Transverse colon (tissue), 4 donors: ENCODE measurements at regions not wholly inside any gene's neighbourhood (a gene's known extent, or its start where the extent isn't known, plus 50 kb on each side); places are given as distances from the start of the nearest gene placed in this dataset.

ENCODE experiments used
- DNase-seq: peaks from one replicate; pipeline ENCODE4 v3.0.0-alpha.2; 2019
- H3K27ac ChIP-seq, 4 donors: fragments of 200-600 bp; sonication (generic); 2 replicates each; pipeline ENCODE4 v1.5.1; 2016 to 2018; ENCODE audit warnings: inconsistent platforms in 4 of 4
- H3K27me3 ChIP-seq: fragments of 200-600 bp; sonication (generic); 2 replicates; pipeline ENCODE4 v1.5.1; 2017; ENCODE audit warnings: inconsistent platforms
- H3K36me3 ChIP-seq, 4 donors: fragments of 200-600 bp; sonication (generic); 2 replicates each; pipeline ENCODE4 v1.5.1; 2017 to 2019; ENCODE audit warnings: inconsistent platforms in 4 of 4
- H3K4me1 ChIP-seq, 4 donors: fragments of 200-600 bp; sonication (generic); 2 replicates each; pipeline ENCODE4 v1.5.1; 2017 to 2020; ENCODE audit warnings: inconsistent platforms in 4 of 4
- H3K4me3 ChIP-seq, 4 donors: fragments of 200-600 bp; sonication (generic); 1 replicate in 1 of 4; 2 replicates in 3 of 4; pipeline versions ENCODE4 v1.5.1 to v1.6.1; 2017 to 2019; ENCODE audit warnings: inconsistent platforms in 4 of 4
- H3K9me3 ChIP-seq, 2 donors: fragments of 200-600 bp; sonication (generic); 2 replicates each; pipeline ENCODE4 v1.5.1; 2017 to 2019; ENCODE audit warnings: inconsistent platforms in 2 of 2
- EP300 ChIP-seq: sonication (generic); formaldehyde crosslinking; IDR thresholded peaks from one replicate; pipeline ENCODE4 v1.6.1; 2017; ENCODE audit warnings: antibody characterized with exemption, low read depth
- POLR2A ChIP-seq: fragments of 450-650 bp; IDR thresholded peaks from one replicate; pipeline ENCODE4 v1.6.1; 2016; ENCODE audit warnings: antibody characterized with exemption, mild to moderate bottlenecking, moderate library complexity
- POLR2AphosphoS5 ChIP-seq, 3 donors: sonication (generic); formaldehyde crosslinking; IDR thresholded peaks; one replicate each; pipeline ENCODE4 v1.6.1; 2016; ENCODE audit warnings: antibody characterized with exemption in 3 of 3
- WGBS, 2 donors: methylation state at CpG; one replicate each; pipeline ENCODE4 v1.1.5; 2018; ENCODE audit warnings: low coverage in 1 of 2; 5-methylcytosine and 5-hydroxymethylcytosine counted together
- in situ Hi-C, 4 donors: fragments of 200-750 bp; cut with MboI; loops; one replicate each; pipeline versions ENCODE4 v1.15.0 to v1.15.1; 2017; ENCODE audit warnings: low sequenced_read_pairs in 3 of 4, low pct_ligation_motif_present in 1 of 4, low pct_unique_long_range_greater_than_20kb in 1 of 4
- intact Hi-C: fragments of 100-400 bp; cut with DNase I; formaldehyde crosslinking; loops from one replicate; pipeline ENCODE4 v1.15.1; 2023; ENCODE audit warnings: low total_unique reads
- TF ChIP-seq, protein P1 (sequence below), 5 experiments: fragments of 200-600 bp in 3 of 5; fragments of 450-650 bp in 2 of 5; sonication (generic) in 3 of 5; IDR thresholded peaks; 1 replicate in 2 of 5; 2 replicates in 3 of 5; pipeline ENCODE4 v1.5.1; 2016 to 2017; ENCODE audit warnings: antibody characterized with exemption in 5 of 5, inconsistent platforms in 3 of 5, mild to moderate bottlenecking in 2 of 5, moderate library complexity in 1 of 5

DNA sequence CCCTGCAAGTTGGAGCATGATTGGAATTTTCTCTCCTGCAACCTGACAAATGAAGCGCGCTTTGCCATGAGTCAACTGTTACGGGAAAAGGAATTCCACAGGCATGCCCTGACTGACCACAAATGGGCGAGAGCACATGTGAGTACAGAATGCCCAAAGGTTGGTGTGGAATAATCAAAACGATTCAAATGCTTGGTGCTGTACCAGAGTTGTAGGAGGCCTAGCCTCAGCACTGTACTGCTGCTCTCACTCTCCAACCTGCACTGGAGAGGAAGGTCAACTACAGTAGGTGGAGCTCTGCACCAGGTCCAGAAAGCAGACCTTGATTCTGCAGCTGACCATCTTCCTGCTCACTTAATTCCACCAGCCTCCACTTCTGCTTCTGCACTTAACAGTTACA is 406.9 kb upstream of the ACTBL2 start:
- no peaks in the 10 kb centered on the region for H3K9me3 ChIP-seq
- intact Hi-C loops (no loop called here), in situ Hi-C loops (loop anchor here in 2 of 4 donors (25.0 kb wide), 1 partner anchor 573 kb away; the partner anchor contains the start of gene PLK2 (in 2 of the 2))
- no peaks in the 10 kb centered on the region for H3K4me1 ChIP-seq
- H3K4me3 ChIP-seq: no peak overlapping the region
- no peaks in the 10 kb centered on the region for H3K36me3 ChIP-seq
- H3K27ac ChIP-seq: no peak overlapping the region
- H3K27me3 ChIP-seq: no peaks in the 10 kb centered on the region
- peak; percentile 11 for DNase-seq
- WGBS, 2 donors: 73 to 100% methylated on average over 2 to 5 of the region's 5 CpGs
- TF ChIP-seq POLR2A (no peak), EP300 (no peak), POLR2AphosphoS5 (IDR thresholded peaks at IDR 0.05) (no peak)
- TF ChIP-seq, protein P1, sequence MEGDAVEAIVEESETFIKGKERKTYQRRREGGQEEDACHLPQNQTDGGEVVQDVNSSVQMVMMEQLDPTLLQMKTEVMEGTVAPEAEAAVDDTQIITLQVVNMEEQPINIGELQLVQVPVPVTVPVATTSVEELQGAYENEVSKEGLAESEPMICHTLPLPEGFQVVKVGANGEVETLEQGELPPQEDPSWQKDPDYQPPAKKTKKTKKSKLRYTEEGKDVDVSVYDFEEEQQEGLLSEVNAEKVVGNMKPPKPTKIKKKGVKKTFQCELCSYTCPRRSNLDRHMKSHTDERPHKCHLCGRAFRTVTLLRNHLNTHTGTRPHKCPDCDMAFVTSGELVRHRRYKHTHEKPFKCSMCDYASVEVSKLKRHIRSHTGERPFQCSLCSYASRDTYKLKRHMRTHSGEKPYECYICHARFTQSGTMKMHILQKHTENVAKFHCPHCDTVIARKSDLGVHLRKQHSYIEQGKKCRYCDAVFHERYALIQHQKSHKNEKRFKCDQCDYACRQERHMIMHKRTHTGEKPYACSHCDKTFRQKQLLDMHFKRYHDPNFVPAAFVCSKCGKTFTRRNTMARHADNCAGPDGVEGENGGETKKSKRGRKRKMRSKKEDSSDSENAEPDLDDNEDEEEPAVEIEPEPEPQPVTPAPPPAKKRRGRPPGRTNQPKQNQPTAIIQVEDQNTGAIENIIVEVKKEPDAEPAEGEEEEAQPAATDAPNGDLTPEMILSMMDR (IDR thresholded peaks at IDR 0.05): no peak

DNA sequence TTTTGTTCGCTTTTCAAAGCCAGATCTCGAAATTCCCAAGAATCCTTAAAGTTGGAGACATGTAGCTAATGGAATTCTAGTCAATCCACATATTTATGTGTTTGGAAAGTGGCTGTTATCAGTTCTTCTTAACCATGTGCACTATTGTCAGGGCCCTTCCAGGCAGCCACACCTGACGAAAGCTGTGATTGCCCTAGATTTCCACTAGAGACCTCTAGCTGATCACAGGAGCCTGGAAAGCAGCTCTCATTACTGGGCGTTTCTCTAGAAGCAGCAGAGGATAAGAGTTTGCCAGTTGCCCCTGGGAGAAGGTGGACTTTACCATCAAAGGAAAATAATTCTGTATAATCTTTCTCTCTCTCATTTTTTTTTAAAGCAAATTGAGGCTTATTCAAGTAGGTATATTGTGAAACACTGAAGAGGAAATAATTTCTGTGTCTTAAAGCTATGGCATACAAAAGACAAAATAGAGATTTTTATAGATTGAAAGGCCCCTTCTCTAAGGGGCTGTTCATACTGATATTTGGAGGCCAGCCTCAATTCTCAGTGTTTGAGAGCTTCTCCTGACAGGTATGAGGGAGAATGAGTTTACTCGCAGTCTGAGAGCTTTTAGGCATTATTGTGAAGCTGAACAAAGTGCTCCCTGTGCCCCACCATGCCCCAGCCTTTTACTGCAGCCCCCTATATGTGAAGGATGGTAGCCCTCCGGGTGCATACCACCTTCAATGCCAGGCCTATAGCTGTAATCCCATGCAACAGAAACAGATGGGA is 405.4 kb upstream of the ACTBL2 start:
- Histone ChIP-seq H3K27me3 (no peaks in the 10 kb centered on the region), H3K9me3 (no peaks in the 10 kb centered on the region), H3K27ac (no peak overlapping the region), H3K36me3 (no peaks in the 10 kb centered on the region), H3K4me1 (no peaks in the 10 kb centered on the region), H3K4me3 (no peak overlapping the region)
- in situ Hi-C loops (loop anchor here in 2 of 4 donors (25.0 kb wide), 1 partner anchor 574 kb away; the partner anchor contains the start of gene PLK2 (in 2 of the 2)), intact Hi-C loops (no loop called here)
- TF ChIP-seq EP300 (no peak), POLR2A (no peak), POLR2AphosphoS5 (IDR thresholded peaks at IDR 0.05) (no peak)
- TF ChIP-seq, protein P1 (IDR thresholded peaks at IDR 0.05): peak; percentile 33 to 61 (median 46)
- 32 to 35% methylated on average over 5 to 6 of the region's 6 CpGs for WGBS, 2 donors
- DNase-seq: peak; percentile 42

DNA sequence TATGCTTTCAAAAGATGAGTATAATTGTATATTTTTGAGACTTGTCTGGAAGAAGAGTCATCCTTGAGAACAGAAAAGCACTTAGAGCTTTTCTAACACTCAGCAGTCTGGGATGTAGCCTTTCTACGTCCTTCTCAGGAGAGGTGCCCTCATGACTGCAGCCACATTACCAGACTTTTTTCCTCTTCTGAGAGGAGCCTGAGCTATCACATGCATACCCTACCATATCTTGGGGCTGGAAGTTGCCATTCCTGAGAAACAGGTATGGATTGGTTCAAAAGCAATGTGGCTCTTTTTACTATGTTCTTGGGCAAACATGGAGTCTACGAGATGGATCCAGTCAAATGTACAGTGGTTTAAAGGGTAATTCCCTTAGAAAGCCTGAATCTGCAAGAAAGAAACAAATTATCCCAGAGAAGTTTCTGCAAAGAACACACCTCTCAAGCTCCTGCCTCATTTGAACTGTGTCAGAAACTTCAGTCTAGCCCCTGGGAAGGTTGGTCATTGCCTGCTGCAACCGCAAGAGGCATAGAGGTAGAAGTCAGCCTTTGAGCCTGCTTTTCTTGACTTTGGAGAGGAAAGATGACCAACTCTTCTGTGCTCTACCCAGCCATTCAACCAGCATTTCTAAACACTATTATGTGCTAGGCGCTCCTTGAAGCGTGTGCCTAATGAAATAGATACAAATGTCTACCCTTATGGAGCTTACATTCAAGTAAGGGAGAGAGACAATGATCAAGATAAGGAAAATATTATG is 401.9 kb upstream of the ACTBL2 start:
- Histone ChIP-seq H3K27me3 (no peaks in the 10 kb centered on the region), H3K4me3 (no peak overlapping the region), H3K36me3 (no peaks in the 10 kb centered on the region), H3K27ac (no peak overlapping the region), H3K9me3 (no peaks in the 10 kb centered on the region), H3K4me1 (no peaks in the 10 kb centered on the region)
- in situ Hi-C loops (loop anchor here in 2 of 4 donors (25.0 kb wide), 1 partner anchor 578 kb away; the partner anchor contains the start of gene PLK2 (in 2 of the 2)), intact Hi-C loops (no loop called here)
- WGBS, 2 donors: 88 to 90% methylated on average over 3 to 5 of the region's 5 CpGs
- TF ChIP-seq EP300 (no peak), POLR2AphosphoS5 (IDR thresholded peaks at IDR 0.05) (no peak), POLR2A (no peak)
- TF ChIP-seq, protein P1 (IDR thresholded peaks at IDR 0.05): no peak
- DNase-seq: no peak

DNA sequence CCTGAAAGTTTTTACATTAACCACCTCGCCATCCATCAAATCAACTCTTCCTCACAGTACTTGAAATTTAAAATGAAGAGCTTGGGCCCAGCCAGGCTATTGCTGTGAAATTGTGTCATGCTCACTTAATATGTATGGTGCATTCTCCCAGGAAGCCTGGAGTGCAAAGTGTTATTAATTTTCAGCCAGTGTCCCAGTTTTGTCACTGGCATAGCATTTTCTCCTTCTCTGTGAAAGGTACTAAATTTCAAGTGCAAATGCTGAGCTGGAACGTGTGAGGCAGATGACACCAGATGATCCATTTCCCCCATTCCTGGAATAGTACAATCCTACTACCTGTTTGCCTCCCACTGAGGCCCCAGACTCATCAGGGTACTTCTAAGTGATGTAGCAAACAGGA is 397.6 kb upstream of the ACTBL2 start:
- WGBS, 2 donors: 21 to 26% methylated on average over 2 of the region's 2 CpGs
- DNase-seq: no peak
- Histone ChIP-seq H3K9me3 (no peaks in the 10 kb centered on the region), H3K27ac (no peak overlapping the region), H3K4me3 (no peak overlapping the region), H3K27me3 (no peaks in the 10 kb centered on the region), H3K4me1 (no peaks in the 10 kb centered on the region), H3K36me3 (no peaks in the 10 kb centered on the region)
- in situ Hi-C loops (loop anchor here in 2 of 4 donors (25.0 kb wide), 1 partner anchor 582 kb away; the partner anchor contains the start of gene PLK2 (in 2 of the 2)), intact Hi-C loops (no loop called here)
- TF ChIP-seq, protein P1 (IDR thresholded peaks at IDR 0.05): no peak
- TF ChIP-seq POLR2AphosphoS5 (IDR thresholded peaks at IDR 0.05): no peak
- TF ChIP-seq POLR2A: no peak
- TF ChIP-seq EP300: no peak
